ENCODE measurements at regions not wholly inside any gene's neighbourhood (a gene's known extent, or its start where the extent isn't known, plus 50 kb on each side); places are given as distances from the start of the nearest gene placed in this dataset.
"Not testable (repeated sequence)": the region's sequence is repeated elsewhere in the genome, so short reads cannot be mapped to it uniquely, and the experiment has no call there.

- no peaks in the 10 kb centered on the region for H3K9me3 ChIP-seq (ENCODE audit: control insufficient read depth, low read length)
- no peak overlapping the region for H3K27ac ChIP-seq
- TF ChIP-seq, protein P1, sequence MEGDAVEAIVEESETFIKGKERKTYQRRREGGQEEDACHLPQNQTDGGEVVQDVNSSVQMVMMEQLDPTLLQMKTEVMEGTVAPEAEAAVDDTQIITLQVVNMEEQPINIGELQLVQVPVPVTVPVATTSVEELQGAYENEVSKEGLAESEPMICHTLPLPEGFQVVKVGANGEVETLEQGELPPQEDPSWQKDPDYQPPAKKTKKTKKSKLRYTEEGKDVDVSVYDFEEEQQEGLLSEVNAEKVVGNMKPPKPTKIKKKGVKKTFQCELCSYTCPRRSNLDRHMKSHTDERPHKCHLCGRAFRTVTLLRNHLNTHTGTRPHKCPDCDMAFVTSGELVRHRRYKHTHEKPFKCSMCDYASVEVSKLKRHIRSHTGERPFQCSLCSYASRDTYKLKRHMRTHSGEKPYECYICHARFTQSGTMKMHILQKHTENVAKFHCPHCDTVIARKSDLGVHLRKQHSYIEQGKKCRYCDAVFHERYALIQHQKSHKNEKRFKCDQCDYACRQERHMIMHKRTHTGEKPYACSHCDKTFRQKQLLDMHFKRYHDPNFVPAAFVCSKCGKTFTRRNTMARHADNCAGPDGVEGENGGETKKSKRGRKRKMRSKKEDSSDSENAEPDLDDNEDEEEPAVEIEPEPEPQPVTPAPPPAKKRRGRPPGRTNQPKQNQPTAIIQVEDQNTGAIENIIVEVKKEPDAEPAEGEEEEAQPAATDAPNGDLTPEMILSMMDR (IDR thresholded peaks at IDR 0.05) = no peak
- H2AFZ ChIP-seq = no peak overlapping the region
- H3K27me3 ChIP-seq (ENCODE audit: control insufficient read depth, insufficient read depth, low read length) = no peaks in the 10 kb centered on the region
- no peak overlapping the region for H3K4me2 ChIP-seq (ENCODE audit: low read length)
- H3K36me3 ChIP-seq (ENCODE audit: control insufficient read depth, insufficient read depth, low read length) = no peaks in the 10 kb centered on the region
- H3K4me1 ChIP-seq = no peaks in the 10 kb centered on the region
- no peak overlapping the region for H3K9ac ChIP-seq
- H3K4me3 ChIP-seq (ENCODE audit: low read depth, low read length) = no peak overlapping the region
- H3K79me2 ChIP-seq = no peaks in the 10 kb centered on the region
These were observed 182.2 kb downstream of the NRP2 start for GRCh38 chr2:205864491-205864890.

- not testable (repeated sequence) for H3K36me3 ChIP-seq (ENCODE audit: control insufficient read depth, insufficient read depth, low read length); H3K9ac ChIP-seq; H3K4me2 ChIP-seq (ENCODE audit: low read length); H3K4me1 ChIP-seq; H3K27me3 ChIP-seq (ENCODE audit: control insufficient read depth, insufficient read depth, low read length); H3K79me2 ChIP-seq; H3K27ac ChIP-seq; H3K4me3 ChIP-seq (ENCODE audit: low read depth, low read length); H2AFZ ChIP-seq; H3K9me3 ChIP-seq (ENCODE audit: control insufficient read depth, low read length)
These were observed 180.5 kb downstream of the NRP2 start for GRCh38 chr2:205862761-205863160.

GRCh38 chr2:205860885-205861284 lies 178.6 kb downstream of the NRP2 start:
- H3K4me1 ChIP-seq = no peaks in the 10 kb centered on the region
- no peak overlapping the region for H3K4me2 ChIP-seq (ENCODE audit: low read length)
- H3K79me2 ChIP-seq = no peaks in the 10 kb centered on the region
- H3K36me3 ChIP-seq (ENCODE audit: control insufficient read depth, insufficient read depth, low read length) = no peaks in the 10 kb centered on the region
- TF ChIP-seq, protein P1 (IDR thresholded peaks at IDR 0.05) = no peak
- no peak overlapping the region for H2AFZ ChIP-seq
- H3K4me3 ChIP-seq (ENCODE audit: low read depth, low read length) = no peak overlapping the region
- H3K27ac ChIP-seq = no peak overlapping the region
- no peaks in the 10 kb centered on the region for H3K9me3 ChIP-seq (ENCODE audit: control insufficient read depth, low read length)
- no peaks in the 10 kb centered on the region for H3K27me3 ChIP-seq (ENCODE audit: control insufficient read depth, insufficient read depth, low read length)
- no peak overlapping the region for H3K9ac ChIP-seq

DNA sequence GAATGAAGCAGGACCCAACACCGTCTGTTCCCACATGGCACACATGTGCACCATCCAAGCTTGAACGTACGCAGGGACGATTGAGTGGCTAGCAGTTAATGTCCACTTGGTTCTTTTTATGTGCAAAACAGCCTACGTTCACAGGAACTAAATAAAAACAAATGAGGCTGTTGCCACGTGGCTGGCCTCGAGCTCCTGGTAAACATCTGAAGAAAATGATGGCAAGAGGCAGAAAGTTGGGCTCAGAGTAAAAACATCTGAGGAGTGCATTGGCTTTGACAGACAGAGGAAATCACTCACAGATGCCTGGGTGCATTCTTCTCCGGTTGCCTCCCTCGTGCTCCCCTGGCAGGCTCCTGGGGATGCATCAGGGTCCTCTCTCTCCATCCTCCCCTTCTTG lies 177.9 kb downstream of the NRP2 start:
- H3K9me3 ChIP-seq (ENCODE audit: control insufficient read depth, low read length) = no peaks in the 10 kb centered on the region
- H3K27ac ChIP-seq = no peak overlapping the region
- H3K36me3 ChIP-seq (ENCODE audit: control insufficient read depth, insufficient read depth, low read length) = no peaks in the 10 kb centered on the region
- H2AFZ ChIP-seq = no peak overlapping the region
- H3K79me2 ChIP-seq = no peaks in the 10 kb centered on the region
- H3K4me1 ChIP-seq = no peaks in the 10 kb centered on the region
- no peak overlapping the region for H3K4me3 ChIP-seq (ENCODE audit: low read depth, low read length)
- H3K27me3 ChIP-seq (ENCODE audit: control insufficient read depth, insufficient read depth, low read length) = no peaks in the 10 kb centered on the region
- H3K9ac ChIP-seq = no peak overlapping the region
- H3K4me2 ChIP-seq (ENCODE audit: low read length) = no peak overlapping the region
- TF ChIP-seq, protein P1 (IDR thresholded peaks at IDR 0.05) = no peak

- Histone ChIP-seq H3K9me3 (ENCODE audit: control insufficient read depth, low read length) (no peaks in the 10 kb centered on the region), H3K4me2 (ENCODE audit: low read length) (no peak overlapping the region), H3K27ac (no peak overlapping the region), H3K4me3 (ENCODE audit: low read depth, low read length) (no peak overlapping the region), H3K36me3 (ENCODE audit: control insufficient read depth, insufficient read depth, low read length) (no peaks in the 10 kb centered on the region), H3K79me2 (no peaks in the 10 kb centered on the region), H2AFZ (no peak overlapping the region), H3K27me3 (ENCODE audit: control insufficient read depth, insufficient read depth, low read length) (no peaks in the 10 kb centered on the region), H3K4me1 (no peaks in the 10 kb centered on the region), H3K9ac (no peak overlapping the region)
- TF ChIP-seq, protein P1 (IDR thresholded peaks at IDR 0.05) = no peak
These were observed 176.7 kb downstream of the NRP2 start for GRCh38 chr2:205858881-205859441.
